ENCODE measurements at regions not wholly inside any gene's neighbourhood (a gene's known extent, or its start where the extent isn't known, plus 50 kb on each side); places are given as distances from the start of the nearest gene placed in this dataset.

DNA sequence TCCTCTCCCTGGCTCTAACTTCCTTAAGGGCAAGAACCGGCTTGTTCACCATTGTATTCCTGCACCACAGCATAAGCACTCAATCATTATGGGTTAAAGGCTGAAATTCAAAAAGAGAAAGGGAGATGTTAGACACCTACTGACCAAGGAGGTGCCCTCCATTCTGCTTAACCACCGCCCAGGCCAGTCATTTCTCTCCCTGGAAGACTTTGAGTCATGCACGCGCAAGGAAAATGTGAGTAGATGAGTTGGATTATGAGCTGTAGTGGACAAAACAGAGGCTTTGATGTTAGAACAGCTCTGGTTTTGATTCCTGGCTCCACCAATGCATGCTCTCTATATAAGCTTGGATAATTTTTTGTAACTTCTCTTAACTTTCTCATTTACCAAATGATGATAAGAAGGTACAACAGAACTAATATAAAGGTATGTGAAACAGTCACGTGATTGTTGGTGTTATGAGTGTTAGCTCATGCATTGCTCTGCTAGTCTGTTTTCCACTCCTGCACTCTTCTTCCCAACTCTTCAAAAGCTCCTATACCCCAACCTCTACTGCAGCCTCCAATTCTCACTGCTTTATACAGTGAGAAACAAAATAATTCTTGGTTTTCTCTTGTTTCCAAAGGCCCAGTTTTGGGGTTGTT, 148.4 kb upstream of the ATP11B start:
- no peaks in the 10 kb centered on the region for H3K9me2 ChIP-seq
- H3K36me3 ChIP-seq (replicated peaks in 1 of 2; ENCODE audit: control insufficient read depth in 1 of 2, insufficient read depth in 2 of 2, low read length in 1 of 2): no peaks in the 10 kb centered on the region
- ChIA-PET POLR2A (interaction anchor here (0.7 kb wide), 1 partner anchor 334 kb away, joined by 3 read pairs; no protein-coding TSS in a partner anchor), CTCF (interaction anchor here (1.0 to 1.2 kb wide), 2 partner anchors 19 to 23 kb away, joined by 3 to 4 read pairs; no protein-coding TSS in a partner anchor)
- H3F3A ChIP-seq (replicated peaks; ENCODE audit: insufficient read depth): no peaks in the 10 kb centered on the region
- TF ChIP-seq GABPA (IDR thresholded peaks at IDR 0.05; ENCODE audit: low read depth) (no peak), TEAD4 (IDR thresholded peaks at IDR 0.05; ENCODE audit: borderline replicate concordance, insufficient read depth) (no peak), EP300 (IDR thresholded peaks at IDR 0.05; ENCODE audit: borderline replicate concordance in 1 of 2, low read depth in 1 of 2, low read length in 1 of 2) (no peak), NFIC (IDR thresholded peaks at IDR 0.05; ENCODE audit: borderline replicate concordance) (no peak), FOXJ3 (CRISPR knock-in tag; IDR thresholded peaks at IDR 0.05) (no peak), USF1 (IDR thresholded peaks at IDR 0.05; ENCODE audit: borderline replicate concordance, low read depth) (no peak), RAD21 (IDR thresholded peaks at IDR 0.05; ENCODE audit: low read length) (no peak), RCOR1 (IDR thresholded peaks at IDR 0.05; ENCODE audit: low read length) (no peak)
- no peak overlapping the region for H3K4me3 ChIP-seq (ENCODE audit: low read depth in 2 of 2, low read length in 1 of 2)
- no peak for DNase-seq
- no peak overlapping the region for H2AFZ ChIP-seq (ENCODE audit: low read depth)
- H3K79me2 ChIP-seq (ENCODE audit: insufficient read depth): no peaks in the 10 kb centered on the region
- H3K27ac ChIP-seq (ENCODE audit: low read depth in 2 of 2, low read length in 1 of 2): no peak overlapping the region
- 71% methylated on average over 5 of the region's 5 CpGs for WGBS (ENCODE audit: low lambda C conversion rate)
- H3K9ac ChIP-seq: no peak overlapping the region
- no peak overlapping the region for H3K4me2 ChIP-seq
- H4K20me1 ChIP-seq (ENCODE audit: insufficient read depth): no peaks in the 10 kb centered on the region
- no peaks in the 10 kb centered on the region for H3K9me3 ChIP-seq
- H3K27me3 ChIP-seq (ENCODE audit: insufficient read depth): no peaks in the 10 kb centered on the region; the same call in 1 of the 2 replicates
- no peaks in the 10 kb centered on the region for H3K4me1 ChIP-seq (ENCODE audit: control insufficient read depth in 1 of 2, insufficient read depth in 2 of 2, low read depth in 1 of 2, low read length in 1 of 2)

GRCh38 chr3:182650568-182651128, 142.7 kb upstream of the ATP11B start:
- WGBS (ENCODE audit: low lambda C conversion rate): 44% methylated on average over 3 of the region's 3 CpGs
- Histone ChIP-seq H4K20me1 (ENCODE audit: insufficient read depth) (no peaks in the 10 kb centered on the region), H3K9me2 (0 out of 2 replicates have a peak, but pooled peaks cover 3% of the 10 kb centered on the region), H3K4me3 (ENCODE audit: low read depth in 2 of 2, low read length in 1 of 2) (no peak overlapping the region), H3K4me1 (ENCODE audit: control insufficient read depth in 1 of 2, insufficient read depth in 2 of 2, low read depth in 1 of 2, low read length in 1 of 2) (no peaks in the 10 kb centered on the region), H3K9ac (no peak overlapping the region), H3F3A (replicated peaks; ENCODE audit: insufficient read depth) (no peaks in the 10 kb centered on the region), H3K79me2 (ENCODE audit: insufficient read depth) (no peaks in the 10 kb centered on the region), H3K27ac (ENCODE audit: low read depth in 2 of 2, low read length in 1 of 2) (no peak overlapping the region), H3K27me3 (ENCODE audit: insufficient read depth) (no peaks in the 10 kb centered on the region), H3K4me2 (no peak overlapping the region), H3K36me3 (replicated peaks in 1 of 2; ENCODE audit: control insufficient read depth in 1 of 2, insufficient read depth in 2 of 2, low read length in 1 of 2) (no peaks in the 10 kb centered on the region), H2AFZ (ENCODE audit: low read depth) (no peak overlapping the region), H3K9me3 (no peaks in the 10 kb centered on the region)
- no peak for TF ChIP-seq FOXM1 (IDR thresholded peaks at IDR 0.05; ENCODE audit: low read depth)
- TF ChIP-seq TCF12 (IDR thresholded peaks at IDR 0.05): no peak
- no peak for TF ChIP-seq CTCF (IDR thresholded peaks at IDR 0.05)
- TF ChIP-seq, protein P1, sequence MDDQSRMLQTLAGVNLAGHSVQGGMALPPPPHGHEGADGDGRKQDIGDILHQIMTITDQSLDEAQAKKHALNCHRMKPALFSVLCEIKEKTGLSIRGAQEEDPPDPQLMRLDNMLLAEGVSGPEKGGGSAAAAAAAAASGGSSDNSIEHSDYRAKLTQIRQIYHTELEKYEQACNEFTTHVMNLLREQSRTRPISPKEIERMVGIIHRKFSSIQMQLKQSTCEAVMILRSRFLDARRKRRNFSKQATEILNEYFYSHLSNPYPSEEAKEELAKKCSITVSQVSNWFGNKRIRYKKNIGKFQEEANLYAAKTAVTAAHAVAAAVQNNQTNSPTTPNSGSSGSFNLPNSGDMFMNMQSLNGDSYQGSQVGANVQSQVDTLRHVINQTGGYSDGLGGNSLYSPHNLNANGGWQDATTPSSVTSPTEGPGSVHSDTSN (IDR thresholded peaks at IDR 0.05): no peak
- TF ChIP-seq, protein P2, sequence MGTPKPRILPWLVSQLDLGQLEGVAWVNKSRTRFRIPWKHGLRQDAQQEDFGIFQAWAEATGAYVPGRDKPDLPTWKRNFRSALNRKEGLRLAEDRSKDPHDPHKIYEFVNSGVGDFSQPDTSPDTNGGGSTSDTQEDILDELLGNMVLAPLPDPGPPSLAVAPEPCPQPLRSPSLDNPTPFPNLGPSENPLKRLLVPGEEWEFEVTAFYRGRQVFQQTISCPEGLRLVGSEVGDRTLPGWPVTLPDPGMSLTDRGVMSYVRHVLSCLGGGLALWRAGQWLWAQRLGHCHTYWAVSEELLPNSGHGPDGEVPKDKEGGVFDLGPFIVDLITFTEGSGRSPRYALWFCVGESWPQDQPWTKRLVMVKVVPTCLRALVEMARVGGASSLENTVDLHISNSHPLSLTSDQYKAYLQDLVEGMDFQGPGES (IDR thresholded peaks at IDR 0.05; ENCODE audit: low read depth, low read length): no peak
- no peak for TF ChIP-seq NRF1 (IDR thresholded peaks at IDR 0.05; ENCODE audit: low read depth, low read length)
- TF ChIP-seq CHD2 (IDR thresholded peaks at IDR 0.05; ENCODE audit: low read length, partially characterized antibody): no peak
- TF ChIP-seq YY1 (IDR thresholded peaks at IDR 0.05; ENCODE audit: low read depth): no peak
- no peak for TF ChIP-seq TAF1 (IDR thresholded peaks at IDR 0.05; ENCODE audit: borderline replicate concordance, low read depth, low read length)
- TF ChIP-seq GABPA (IDR thresholded peaks at IDR 0.05; ENCODE audit: low read depth): no peak
- no peak for TF ChIP-seq RCOR1 (IDR thresholded peaks at IDR 0.05; ENCODE audit: low read length)
- TF ChIP-seq GATA2 (CRISPR knock-in tag; IDR thresholded peaks at IDR 0.05): no peak
- TF ChIP-seq RAD21 (IDR thresholded peaks at IDR 0.05; ENCODE audit: low read length): no peak
- TF ChIP-seq SIN3A (IDR thresholded peaks at IDR 0.05; ENCODE audit: borderline replicate concordance, low read depth, low read length): no peak
- no peak for TF ChIP-seq POLR2AphosphoS5 (IDR thresholded peaks at IDR 0.05; ENCODE audit: low read depth, low read length)
- TF ChIP-seq EP300 (IDR thresholded peaks at IDR 0.05; ENCODE audit: borderline replicate concordance in 1 of 2, low read depth in 1 of 2, low read length in 1 of 2): no peak
- TF ChIP-seq FOXJ3 (CRISPR knock-in tag; IDR thresholded peaks at IDR 0.05): no peak
- no peak for TF ChIP-seq RFX5 (IDR thresholded peaks at IDR 0.05; ENCODE audit: low read length)
- TF ChIP-seq NFIC (IDR thresholded peaks at IDR 0.05; ENCODE audit: borderline replicate concordance): no peak
- no peak for TF ChIP-seq SMC3 (IDR thresholded peaks at IDR 0.05; ENCODE audit: low read depth, low read length)
- CTCF ChIA-PET: interaction anchor here (0.8 kb wide), 1 partner anchor 33 kb away, joined by 3 read pairs; no protein-coding TSS in a partner anchor
- POLR2A ChIA-PET: no interaction called here
- DNase-seq: no peak

Data from SK-N-SH (cell line).